Type B pancreatic cell (in vitro differentiated cells): ENCODE measurements at regions not wholly inside any gene's neighbourhood (a gene's known extent, or its start where the extent isn't known, plus 50 kb on each side); places are given as distances from the start of the nearest gene placed in this dataset.
"Not testable (repeated sequence)": the region's sequence is repeated elsewhere in the genome, so short reads cannot be mapped to it uniquely, and the experiment has no call there.

Source experiments
- DNase-seq: peaks from one replicate; pipeline ENCODE4 v3.0.0; 2021; ENCODE audit warnings: mixed read lengths; ENCODE audit not compliant: unreplicated experiment; ENCODE audit errors: extremely low spot score
- H3K27ac Mint-ChIP-seq: 2 replicates; pipeline ENCODE4 v1.8.0; 2021; ENCODE audit warnings: mild to moderate bottlenecking, mixed read lengths
- H3K27me3 Mint-ChIP-seq: 2 replicates; pipeline ENCODE4 v1.8.0; 2021; ENCODE audit warnings: mixed read lengths
- H3K36me3 Mint-ChIP-seq: 2 replicates; pipeline ENCODE4 v1.8.0; 2021; ENCODE audit warnings: mixed read lengths
- H3K4me1 Mint-ChIP-seq: one replicate; pipeline ENCODE4 v1.8.0; 2021; ENCODE audit warnings: mixed read lengths; ENCODE audit not compliant: unreplicated experiment
- H3K4me3 Mint-ChIP-seq: 2 replicates; pipeline ENCODE4 v1.8.0; 2021; ENCODE audit warnings: mild to moderate bottlenecking, mixed read lengths
- H3K9me3 Mint-ChIP-seq: 2 replicates; pipeline ENCODE4 v1.8.0; 2021; ENCODE audit warnings: mixed read lengths
- TF ChIP-seq, protein P1 (sequence below): fragments of 200-600 bp; sonication (generic); conservative IDR thresholded peaks from 2 replicates; pipeline ENCODE4 v1.5.0; 2021; ENCODE audit warnings: antibody characterized with exemption, mild to moderate bottlenecking

DNA sequence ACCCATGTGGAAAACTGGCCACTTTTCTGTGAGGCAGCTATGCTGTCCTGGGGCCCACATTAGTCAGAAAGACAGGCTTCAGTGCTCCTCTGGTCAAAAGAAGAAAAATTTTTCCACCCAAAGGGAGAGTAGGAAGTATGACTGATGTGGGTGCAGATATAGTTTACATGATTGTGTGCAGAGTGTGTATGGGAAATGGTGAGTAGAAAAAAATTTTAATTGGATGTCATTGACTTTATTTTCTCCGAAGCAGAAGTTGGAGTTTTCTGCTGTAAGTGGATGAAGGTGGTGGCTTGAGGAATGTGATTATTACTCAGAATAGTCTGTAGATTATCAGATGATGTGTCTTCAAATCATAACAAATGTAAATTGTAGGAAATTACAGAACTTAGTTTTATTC is 241.5 kb upstream of the IGFBP7 start:
- no peak for DNase-seq
- H3K36me3 Mint-ChIP-seq = no peaks in the 10 kb centered on the region
- H3K4me3 Mint-ChIP-seq = no peak overlapping the region
- H3K9me3 Mint-ChIP-seq = peaks cover 6% of the 10 kb centered on the region
- no peaks in the 10 kb centered on the region for H3K4me1 Mint-ChIP-seq
- no peak overlapping the region for H3K27ac Mint-ChIP-seq
- H3K27me3 Mint-ChIP-seq = no peaks in the 10 kb centered on the region
- TF ChIP-seq, protein P1, sequence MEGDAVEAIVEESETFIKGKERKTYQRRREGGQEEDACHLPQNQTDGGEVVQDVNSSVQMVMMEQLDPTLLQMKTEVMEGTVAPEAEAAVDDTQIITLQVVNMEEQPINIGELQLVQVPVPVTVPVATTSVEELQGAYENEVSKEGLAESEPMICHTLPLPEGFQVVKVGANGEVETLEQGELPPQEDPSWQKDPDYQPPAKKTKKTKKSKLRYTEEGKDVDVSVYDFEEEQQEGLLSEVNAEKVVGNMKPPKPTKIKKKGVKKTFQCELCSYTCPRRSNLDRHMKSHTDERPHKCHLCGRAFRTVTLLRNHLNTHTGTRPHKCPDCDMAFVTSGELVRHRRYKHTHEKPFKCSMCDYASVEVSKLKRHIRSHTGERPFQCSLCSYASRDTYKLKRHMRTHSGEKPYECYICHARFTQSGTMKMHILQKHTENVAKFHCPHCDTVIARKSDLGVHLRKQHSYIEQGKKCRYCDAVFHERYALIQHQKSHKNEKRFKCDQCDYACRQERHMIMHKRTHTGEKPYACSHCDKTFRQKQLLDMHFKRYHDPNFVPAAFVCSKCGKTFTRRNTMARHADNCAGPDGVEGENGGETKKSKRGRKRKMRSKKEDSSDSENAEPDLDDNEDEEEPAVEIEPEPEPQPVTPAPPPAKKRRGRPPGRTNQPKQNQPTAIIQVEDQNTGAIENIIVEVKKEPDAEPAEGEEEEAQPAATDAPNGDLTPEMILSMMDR = no peak

DNA sequence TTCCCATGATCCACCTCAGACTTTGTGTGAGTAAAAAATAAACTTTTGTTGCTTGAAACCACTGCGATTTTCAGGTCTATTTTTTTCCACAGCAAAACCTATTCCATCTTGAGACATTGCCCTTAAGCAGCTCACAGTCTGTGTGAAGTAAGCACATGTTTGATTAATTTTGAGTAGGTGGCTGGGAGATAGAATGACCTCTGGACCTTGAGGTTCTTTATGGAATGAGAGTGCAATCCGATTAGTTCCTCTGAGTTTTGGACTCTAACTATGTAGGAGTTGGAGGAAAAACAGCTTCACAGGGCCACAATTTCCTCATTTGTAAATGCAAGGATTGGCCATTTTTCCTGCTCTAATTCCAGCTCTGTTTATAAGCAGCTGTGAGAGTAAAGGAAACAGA is 234.1 kb upstream of the IGFBP7 start:
- no peaks in the 10 kb centered on the region for H3K27me3 Mint-ChIP-seq
- H3K4me1 Mint-ChIP-seq = no peaks in the 10 kb centered on the region
- TF ChIP-seq, protein P1 = no peak
- DNase-seq = no peak
- H3K9me3 Mint-ChIP-seq = peaks cover 6% of the 10 kb centered on the region
- H3K4me3 Mint-ChIP-seq = no peak overlapping the region
- H3K27ac Mint-ChIP-seq = no peak overlapping the region
- H3K36me3 Mint-ChIP-seq = no peaks in the 10 kb centered on the region

DNA sequence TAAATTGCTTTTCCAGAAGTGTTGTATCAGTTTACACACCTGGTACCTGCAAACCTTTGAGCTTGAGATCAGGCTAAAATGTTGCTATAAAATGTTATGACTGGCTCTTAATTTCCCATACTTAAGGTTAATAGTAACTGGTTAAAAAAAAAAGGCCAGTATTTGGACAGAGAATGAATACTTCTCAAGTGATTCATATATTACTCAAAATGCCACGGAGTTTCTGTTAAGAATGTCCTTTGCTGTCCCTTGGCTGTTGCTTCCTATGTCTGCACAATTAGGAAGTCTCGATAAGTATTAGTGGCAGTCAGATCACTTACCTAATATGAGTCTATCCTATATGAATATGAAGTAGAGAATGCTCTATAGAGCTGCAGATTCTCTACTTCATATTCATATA is 232.2 kb upstream of the IGFBP7 start:
- Mint-ChIP-seq H3K4me3 (no peak overlapping the region), H3K27me3 (peaks cover 4% of the 10 kb centered on the region), H3K36me3 (no peaks in the 10 kb centered on the region), H3K4me1 (no peaks in the 10 kb centered on the region), H3K27ac (no peak overlapping the region), H3K9me3 (no peaks in the 10 kb centered on the region)
- no peak for DNase-seq
- TF ChIP-seq, protein P1 = no peak

GRCh38 chr4:57338861-57339260 is 228.7 kb upstream of the IGFBP7 start:
- not testable (repeated sequence) for H3K4me3 Mint-ChIP-seq

GRCh38 chr4:57333684-57334083 is 223.5 kb upstream of the IGFBP7 start:
- H3K27ac Mint-ChIP-seq = no peak overlapping the region
- TF ChIP-seq, protein P1 = no peak
- H3K36me3 Mint-ChIP-seq = no peaks in the 10 kb centered on the region
- peaks cover 12% of the 10 kb centered on the region for H3K27me3 Mint-ChIP-seq
- no peak overlapping the region for H3K4me3 Mint-ChIP-seq
- no peaks in the 10 kb centered on the region for H3K9me3 Mint-ChIP-seq
- peaks cover 21% of the 10 kb centered on the region for H3K4me1 Mint-ChIP-seq
- no peak for DNase-seq

More at GRCh38 chr4:57338861-57339260, 228.7 kb upstream of the IGFBP7 start:
- DNase-seq, H3K27me3 Mint-ChIP-seq, H3K4me1 Mint-ChIP-seq, H3K36me3 Mint-ChIP-seq, H3K27ac Mint-ChIP-seq, H3K9me3 Mint-ChIP-seq: not testable (repeated sequence)

DNA sequence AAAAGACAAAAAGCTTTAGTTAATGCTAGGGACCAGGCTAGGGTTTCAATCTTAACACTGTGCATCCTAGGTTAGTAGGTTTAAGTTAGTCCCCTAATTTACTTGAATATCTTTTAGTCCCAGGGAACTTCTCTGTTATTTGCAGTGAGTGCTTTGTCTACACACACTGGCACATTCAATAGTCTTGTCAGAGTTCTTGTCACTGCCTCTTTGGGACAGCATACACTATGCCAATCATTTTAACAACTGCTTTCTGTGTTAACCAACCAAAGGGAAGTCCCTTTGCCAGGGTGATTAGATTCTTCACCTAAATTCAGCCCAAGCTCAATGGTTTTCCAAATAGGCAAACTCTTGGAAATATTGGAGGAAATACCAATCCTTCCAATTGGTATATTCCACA is 221.8 kb upstream of the IGFBP7 start:
- DNase-seq = no peak
- Mint-ChIP-seq H3K36me3 (no peaks in the 10 kb centered on the region), H3K27me3 (peaks cover 8% of the 10 kb centered on the region), H3K4me3 (no peak overlapping the region), H3K9me3 (no peaks in the 10 kb centered on the region), H3K4me1 (peaks cover 21% of the 10 kb centered on the region), H3K27ac (no peak overlapping the region)
- TF ChIP-seq, protein P1 = no peak
